ENCODE measurements at regions not wholly inside any gene's neighbourhood (a gene's known extent, or its start where the extent isn't known, plus 50 kb on each side); places are given as distances from the start of the nearest gene placed in this dataset.

GRCh38 chr3:111368056-111368455, 173.9 kb upstream of the CD96 start:
- no peak for TF ChIP-seq CTCF (IDR thresholded peaks at IDR 0.05; ENCODE audit: borderline replicate concordance, extremely low read depth, insufficient read depth)
- FAIRE-seq (no peak), DNase-seq (no peak)
- no peak overlapping the region for H3K4me3 ChIP-seq (ENCODE audit: low read length in 3 of 3)
- no peak overlapping the region for H3K9ac ChIP-seq (ENCODE audit: low read length in 3 of 3)
- no peak overlapping the region for H3K27ac ChIP-seq (ENCODE audit: low read depth in 2 of 2, low read length in 2 of 2)
- intact Hi-C loops (cut with DNase I) = no loop called here
- no peaks in the 10 kb centered on the region for H3K36me3 ChIP-seq (ENCODE audit: control insufficient read depth in 2 of 3, insufficient read depth in 3 of 3, low read length in 3 of 3)
- peaks cover 0 to 8% (median 0%) of the 10 kb centered on the region in 3 donors for H3K9me3 ChIP-seq (ENCODE audit: control insufficient read depth in 2 of 3, insufficient read depth in 1 of 3, low read length in 3 of 3)
- no peaks in the 10 kb centered on the region for H3K27me3 ChIP-seq (ENCODE audit: control insufficient read depth, insufficient read depth, low read length)
- H3K4me1 ChIP-seq (ENCODE audit: control insufficient read depth in 2 of 3, insufficient read depth in 2 of 3, low read depth in 1 of 3, low read length in 3 of 3) = no peaks in the 10 kb centered on the region

GRCh38 chr3:111369958-111370357, 172.0 kb upstream of the CD96 start:
- H3K4me3 ChIP-seq (ENCODE audit: low read length in 3 of 3) = no peak overlapping the region
- no peaks in the 10 kb centered on the region for H3K27me3 ChIP-seq (ENCODE audit: control insufficient read depth, insufficient read depth, low read length)
- no peak for FAIRE-seq
- no peaks in the 10 kb centered on the region for H3K36me3 ChIP-seq (ENCODE audit: control insufficient read depth in 2 of 3, insufficient read depth in 3 of 3, low read length in 3 of 3)
- intact Hi-C loops (cut with DNase I) = no loop called here
- H3K27ac ChIP-seq (ENCODE audit: low read depth in 2 of 2, low read length in 2 of 2) = no peak overlapping the region
- peaks cover 0 to 9% (median 0%) of the 10 kb centered on the region in 3 donors for H3K9me3 ChIP-seq (ENCODE audit: control insufficient read depth in 2 of 3, insufficient read depth in 1 of 3, low read length in 3 of 3)
- no peak for TF ChIP-seq CTCF (IDR thresholded peaks at IDR 0.05; ENCODE audit: borderline replicate concordance, extremely low read depth, insufficient read depth)
- DNase-seq = no peak
- no peaks in the 10 kb centered on the region for H3K4me1 ChIP-seq (ENCODE audit: control insufficient read depth in 2 of 3, insufficient read depth in 2 of 3, low read depth in 1 of 3, low read length in 3 of 3)
- H3K9ac ChIP-seq (ENCODE audit: low read length in 3 of 3) = no peak overlapping the region

- peaks cover 0 to 11% (median 0%) of the 10 kb centered on the region in 3 donors for H3K9me3 ChIP-seq (ENCODE audit: control insufficient read depth in 2 of 3, insufficient read depth in 1 of 3, low read length in 3 of 3)
- intact Hi-C loops (cut with DNase I) = no loop called here
- no peak for FAIRE-seq
These were observed 168.8 kb upstream of the CD96 start for GRCh38 chr3:111373239-111373638.

More at GRCh38 chr3:111373239-111373638, 168.8 kb upstream of the CD96 start:
- Histone ChIP-seq H3K9ac (ENCODE audit: low read length in 3 of 3) (no peak overlapping the region), H3K4me1 (ENCODE audit: control insufficient read depth in 2 of 3, insufficient read depth in 2 of 3, low read depth in 1 of 3, low read length in 3 of 3) (no peaks in the 10 kb centered on the region), H3K36me3 (ENCODE audit: control insufficient read depth in 2 of 3, insufficient read depth in 3 of 3, low read length in 3 of 3) (no peaks in the 10 kb centered on the region), H3K27me3 (ENCODE audit: control insufficient read depth, insufficient read depth, low read length) (no peaks in the 10 kb centered on the region), H3K27ac (ENCODE audit: low read depth in 2 of 2, low read length in 2 of 2) (no peak overlapping the region), H3K4me3 (ENCODE audit: low read length in 3 of 3) (no peak overlapping the region)
- no peak for DNase-seq
- no peak for TF ChIP-seq CTCF (IDR thresholded peaks at IDR 0.05; ENCODE audit: borderline replicate concordance, extremely low read depth, insufficient read depth)

All from kidney (tissue), 13 donors.